Stimulated activated CD8-positive, alpha-beta memory T cell treated with anti-CD3 and anti-CD28 coated beads, Interleukin-7, amount 100 ng/mL, for 48 hours (primary cell): ENCODE measurements at regions not wholly inside any gene's neighbourhood (a gene's known extent, or its start where the extent isn't known, plus 50 kb on each side); places are given as distances from the start of the nearest gene placed in this dataset.
"Not testable (repeated sequence)": the region's sequence is repeated elsewhere in the genome, so short reads cannot be mapped to it uniquely, and the experiment has no call there.

Experiments
- DNase-seq, 2 donors: peaks; one replicate each; pipeline ENCODE4 v3.0.0-alpha.2; 2020; ENCODE audit warnings: low read depth in 1 of 2; ENCODE audit errors: extremely low read depth in 1 of 2

DNA sequence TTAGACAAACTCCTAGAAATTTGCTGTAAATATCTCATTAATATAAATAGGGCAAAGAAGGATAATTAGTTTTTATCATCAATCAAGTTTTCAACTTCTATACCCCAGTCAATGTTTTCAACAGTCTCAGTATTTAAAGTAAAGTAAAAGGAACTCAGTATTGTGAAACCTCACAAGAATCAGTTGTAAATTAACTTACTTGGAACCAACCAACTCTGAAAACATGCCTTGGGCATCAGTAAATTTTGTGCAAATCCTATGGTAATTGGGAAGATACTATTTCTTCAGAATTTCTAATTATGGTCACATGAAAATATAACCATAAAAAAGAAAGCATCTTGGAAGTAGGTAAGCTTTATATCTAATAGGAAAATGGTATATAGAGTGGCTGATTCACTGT lies 1139.0 kb downstream of the TUSC7 start:
- no peak for DNase-seq

GRCh38 chr3:117853923-117854668 lies 1144.5 kb downstream of the TUSC7 start:
- no peak for DNase-seq

DNA sequence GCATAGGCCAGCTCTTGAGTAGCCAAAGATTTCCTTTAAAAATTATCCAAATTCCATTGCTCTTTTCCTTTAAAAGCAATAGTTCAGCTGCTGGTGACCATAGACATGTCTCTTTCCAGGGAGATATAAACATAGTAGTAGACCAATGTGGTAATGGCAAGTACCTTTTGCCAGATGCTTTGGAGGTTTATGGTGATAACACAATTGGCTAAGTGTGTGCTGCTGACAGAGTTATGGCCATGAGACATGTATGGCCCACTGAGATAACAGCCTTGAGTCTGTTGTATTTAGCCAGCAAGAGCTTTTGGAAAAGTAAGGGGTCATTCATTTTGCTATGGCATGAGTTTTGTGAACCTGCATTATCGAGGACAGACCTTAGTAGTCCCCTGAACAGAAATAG lies 1146.8 kb downstream of the TUSC7 start:
- no peak for DNase-seq

DNA sequence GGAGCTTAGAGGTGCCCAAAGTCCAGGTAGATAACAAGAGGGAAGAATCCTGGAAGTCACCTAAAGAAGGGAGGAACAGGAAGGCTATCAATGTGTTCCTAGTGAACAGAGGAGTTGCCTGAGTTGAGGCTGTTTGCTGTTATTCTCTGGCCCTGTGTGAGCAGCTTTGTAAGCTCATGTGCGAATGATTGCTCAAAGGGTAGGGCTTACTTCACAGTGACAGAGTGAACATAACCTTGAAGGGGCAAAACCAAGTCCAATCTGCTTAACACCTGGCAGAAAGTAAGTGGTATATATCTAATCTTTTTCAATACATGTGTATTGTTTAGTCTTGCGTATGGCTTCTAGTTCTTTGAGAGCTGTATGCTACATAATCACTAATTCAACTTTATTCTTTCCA lies 1153.6 kb downstream of the TUSC7 start:
- DNase-seq, result no peak

DNA sequence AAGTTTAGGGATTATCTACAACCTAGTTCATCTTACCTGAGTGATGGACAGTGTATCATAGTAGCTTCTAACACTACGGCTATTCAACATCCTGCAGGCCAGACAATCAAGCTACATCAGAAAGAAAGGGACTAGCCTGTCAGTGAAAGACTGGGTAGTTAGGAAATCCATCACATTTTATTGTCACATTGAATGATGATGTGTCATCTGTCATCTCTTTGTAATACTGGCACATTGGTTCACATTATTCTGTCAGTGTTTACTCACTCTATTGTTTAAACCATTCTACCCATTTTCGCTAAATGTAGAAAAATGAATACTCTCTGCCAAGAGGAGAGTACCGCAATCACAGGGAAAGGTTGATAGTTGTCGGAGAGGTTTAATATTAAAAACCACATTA lies 1155.8 kb downstream of the TUSC7 start:
- DNase-seq, result no peak

GRCh38 chr3:117868766-117869165 lies 1159.2 kb downstream of the TUSC7 start:
- DNase-seq, result no peak

DNA sequence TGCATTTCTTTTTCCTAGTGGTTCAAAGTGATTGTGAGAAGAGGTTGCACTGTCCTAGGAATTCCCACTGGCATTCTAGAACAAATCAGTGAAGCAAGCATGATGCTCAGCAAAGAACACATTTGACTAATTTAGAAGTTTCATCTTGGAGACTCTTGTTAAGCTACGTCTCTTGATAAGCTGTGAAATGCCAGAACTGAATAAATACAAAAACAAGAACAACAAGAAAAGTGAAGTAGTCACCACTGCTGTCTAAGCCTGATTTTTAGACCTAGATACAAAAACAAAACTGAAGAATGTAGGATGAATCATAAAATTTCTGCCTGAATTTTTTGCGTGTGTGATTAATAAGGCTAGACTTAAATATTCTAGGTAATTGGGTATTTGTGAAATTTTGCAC lies 1162.4 kb downstream of the TUSC7 start:
- DNase-seq, result no peak

GRCh38 chr3:117872594-117873248 lies 1161.9 kb downstream of the IGSF11 start:
- DNase-seq, result not testable (repeated sequence)

DNA sequence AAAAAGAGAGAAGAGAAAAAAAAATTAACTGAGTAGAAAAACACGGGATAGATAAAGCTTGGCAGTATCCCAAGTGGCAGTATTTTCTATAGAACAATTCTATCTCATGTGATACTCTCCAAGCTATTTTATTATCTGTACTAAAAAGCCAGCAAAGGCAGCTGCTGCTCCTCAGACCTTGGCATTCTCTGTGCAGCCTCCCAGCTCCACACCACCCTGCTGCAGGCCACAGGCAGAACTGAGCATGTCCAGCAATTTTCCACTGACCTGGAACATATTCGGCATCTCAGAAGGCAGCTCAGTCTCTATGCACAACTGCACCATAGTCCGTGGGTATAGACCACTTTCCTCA lies 1161.4 kb downstream of the IGSF11 start:
- DNase-seq, result no peak

GRCh38 chr3:117874028-117874690 lies 1160.5 kb downstream of the IGSF11 start:
- DNase-seq, result no peak

DNA sequence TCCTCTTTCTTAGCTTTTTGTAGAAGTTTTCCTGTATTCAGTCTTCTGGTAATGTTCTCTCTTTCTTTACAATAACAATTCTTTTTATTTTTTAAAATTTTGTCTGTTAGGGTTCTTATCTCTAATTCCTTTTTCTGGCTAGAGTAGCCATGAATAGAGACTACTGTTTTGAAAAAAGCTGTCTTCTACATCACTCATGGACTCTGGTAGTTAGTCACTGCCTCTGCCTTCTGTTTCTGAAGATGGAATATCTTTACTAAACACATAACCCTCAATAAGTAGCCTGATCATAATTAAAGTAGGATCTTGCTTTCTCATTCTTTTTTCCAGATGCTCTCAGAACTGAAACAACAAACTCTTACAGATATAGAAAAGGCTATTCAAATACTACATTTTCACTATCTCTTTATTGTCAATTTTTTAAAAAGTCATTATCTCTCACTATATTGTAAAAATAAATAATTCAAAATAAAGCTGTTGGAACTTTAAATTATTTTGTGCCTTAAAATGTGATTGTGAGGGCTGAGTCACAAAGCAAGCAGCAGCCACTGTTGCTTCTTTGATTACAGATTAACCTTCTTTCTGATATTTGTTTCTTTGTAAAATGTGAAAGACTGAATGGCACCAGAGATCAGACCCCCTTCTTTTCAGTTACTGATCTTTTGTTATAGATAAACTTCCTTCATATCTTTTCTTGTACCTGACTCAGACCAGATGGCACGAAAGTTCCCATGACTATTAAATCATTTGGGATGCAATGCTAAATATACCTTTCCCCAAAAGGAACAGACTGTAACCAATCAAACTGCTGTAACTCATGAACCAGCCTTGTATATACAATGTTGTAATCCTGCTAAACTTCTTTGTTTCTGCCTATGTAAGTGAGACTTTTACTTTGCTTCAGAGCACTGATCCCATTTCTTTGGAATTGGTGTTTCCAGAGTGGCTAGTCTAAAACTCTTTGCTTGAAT lies 1159.5 kb downstream of the IGSF11 start:
- no peak for DNase-seq

DNA sequence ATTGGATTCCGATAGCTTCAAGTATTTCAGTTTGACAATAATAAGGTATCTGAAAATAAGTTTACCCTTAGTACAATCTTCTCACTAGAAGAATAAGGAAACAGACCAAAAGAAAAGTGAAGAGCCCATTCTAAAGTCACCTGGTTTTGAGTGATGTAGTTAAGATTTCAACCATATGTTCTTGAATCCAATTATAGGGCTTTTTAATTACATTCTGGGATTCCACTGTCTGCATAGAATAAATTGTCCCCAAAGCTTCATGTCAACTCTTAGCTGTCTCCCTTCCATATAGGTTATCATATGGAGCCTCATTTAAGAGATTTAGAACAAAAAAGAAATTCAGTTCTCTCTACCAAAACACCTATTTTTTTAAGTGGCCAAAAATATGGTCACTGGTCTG lies 1158.8 kb downstream of the IGSF11 start:
- no peak for DNase-seq

DNA sequence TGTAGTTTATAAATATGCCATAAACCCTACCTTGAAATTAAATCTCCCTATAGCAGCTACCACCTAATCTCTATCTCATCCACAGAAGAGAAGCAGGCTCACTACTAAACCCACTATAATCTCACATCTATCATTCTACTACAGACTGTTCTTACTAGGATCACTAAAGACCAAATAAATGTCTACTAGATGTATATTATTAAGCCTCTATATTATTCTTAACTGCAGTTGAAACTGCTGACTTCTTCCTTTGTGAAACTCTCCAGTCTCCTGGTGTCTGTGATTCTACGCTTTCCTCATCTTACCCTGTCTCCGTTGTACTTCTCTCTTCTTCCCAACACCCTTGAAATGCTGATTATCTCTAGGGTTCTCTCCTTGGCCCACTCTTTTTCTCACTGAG lies 1154.0 kb downstream of the IGSF11 start:
- DNase-seq, result no peak

DNA sequence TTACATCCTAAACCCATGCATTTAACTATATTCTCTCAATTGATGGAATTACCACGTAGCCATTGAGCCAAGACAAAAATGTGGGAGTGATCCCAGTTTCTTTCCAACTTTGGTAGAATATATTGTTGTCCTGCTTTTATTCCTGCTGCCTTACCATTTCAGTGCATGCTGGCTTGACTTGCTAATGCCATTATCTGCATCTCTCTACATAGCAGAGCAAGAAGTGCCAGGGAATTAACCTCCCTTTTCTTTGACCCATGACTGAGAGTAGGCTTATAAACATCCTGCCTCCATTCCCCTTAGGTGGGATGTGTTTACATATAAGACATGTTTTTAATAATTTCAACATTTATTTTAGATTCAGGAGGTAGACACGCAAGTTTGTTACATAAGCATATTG lies 1153.4 kb downstream of the IGSF11 start:
- no peak for DNase-seq

GRCh38 chr3:117885011-117885441 lies 1149.6 kb downstream of the IGSF11 start:
- DNase-seq, result no peak

DNA sequence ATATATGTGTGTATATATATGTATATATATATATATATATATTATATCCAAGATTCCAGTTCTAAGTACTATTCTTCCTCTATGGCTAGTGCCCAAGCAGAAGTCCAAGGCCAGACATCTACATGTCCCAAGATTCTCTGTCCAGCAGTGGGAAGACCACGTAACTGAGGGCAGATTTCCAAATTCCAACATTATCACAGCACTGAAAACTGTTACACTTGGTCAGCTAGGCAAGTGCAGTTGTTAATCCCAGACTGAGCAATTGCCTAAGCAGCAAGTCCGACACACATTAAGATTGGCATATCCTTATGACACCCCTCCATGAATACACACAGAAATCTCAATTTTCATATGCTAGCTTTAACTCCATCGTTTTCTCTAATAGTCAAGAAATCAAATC lies 1148.5 kb downstream of the IGSF11 start:
- no peak for DNase-seq

- no peak for DNase-seq
These were observed 1147.6 kb downstream of the IGSF11 start for GRCh38 chr3:117887031-117887430.

DNA sequence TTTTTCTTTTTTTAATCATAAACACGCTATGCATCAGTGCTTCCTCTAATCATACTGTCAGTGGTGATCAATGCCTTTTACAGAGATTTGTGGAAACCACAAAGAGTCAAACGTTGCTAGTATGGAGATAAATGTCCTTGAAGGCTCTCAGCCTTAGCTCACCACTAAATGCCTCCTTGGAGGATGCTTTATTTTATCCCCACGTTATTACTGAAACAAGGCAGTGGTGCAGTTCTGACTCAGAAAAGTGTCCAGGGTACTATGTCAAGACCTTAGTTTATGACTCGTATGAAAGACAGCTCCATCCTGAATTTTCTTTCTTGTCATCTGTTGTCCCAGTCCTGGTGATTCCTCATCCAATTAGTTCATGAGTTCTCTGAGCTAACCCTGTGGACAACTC lies 1146.7 kb downstream of the IGSF11 start:
- no peak for DNase-seq

DNA sequence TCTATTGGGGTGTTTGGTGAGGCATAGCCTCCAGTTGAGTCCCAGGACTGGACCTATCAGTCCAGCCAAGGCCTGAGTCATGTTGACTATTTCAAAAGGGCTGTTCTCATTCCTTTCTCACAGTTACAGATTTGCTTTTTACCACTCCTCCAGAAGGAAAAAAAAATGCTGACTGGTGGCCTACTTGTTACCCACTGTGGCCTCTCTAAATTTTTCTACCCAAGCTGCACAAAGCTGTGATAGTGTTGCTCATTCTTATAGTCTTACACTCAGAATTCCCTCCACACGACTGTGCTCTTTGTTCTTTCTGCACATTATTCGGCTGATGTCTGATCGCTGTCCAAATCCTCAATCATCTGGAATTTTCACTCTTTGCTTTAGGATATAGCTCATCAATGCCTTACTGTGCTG lies 1142.2 kb downstream of the IGSF11 start:
- DNase-seq, result no peak

DNA sequence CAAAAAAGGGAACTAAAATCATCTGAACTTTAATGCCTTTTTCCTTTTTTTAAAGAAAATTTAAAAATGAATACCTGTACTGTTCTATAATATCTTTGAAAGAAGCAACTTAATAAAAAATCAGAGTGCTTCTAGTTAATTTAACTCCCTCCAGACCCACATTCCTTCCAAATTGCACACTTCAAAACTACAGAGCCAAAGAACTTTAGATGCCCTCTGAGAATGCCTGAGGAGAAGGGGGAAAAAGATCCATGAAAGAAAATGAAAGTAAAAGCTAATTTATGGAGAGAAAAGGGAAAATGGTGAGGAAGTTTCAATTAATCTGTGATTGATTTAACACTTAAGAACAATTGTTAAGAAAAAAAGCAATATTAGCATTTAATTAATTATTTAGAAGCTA lies 1141.6 kb downstream of the IGSF11 start:
- DNase-seq, result no peak

GRCh38 chr3:117893638-117894037 lies 1141.0 kb downstream of the IGSF11 start:
- no peak for DNase-seq
